ENCODE measurements at regions not wholly inside any gene's neighbourhood (a gene's known extent, or its start where the extent isn't known, plus 50 kb on each side); places are given as distances from the start of the nearest gene placed in this dataset.

DNA sequence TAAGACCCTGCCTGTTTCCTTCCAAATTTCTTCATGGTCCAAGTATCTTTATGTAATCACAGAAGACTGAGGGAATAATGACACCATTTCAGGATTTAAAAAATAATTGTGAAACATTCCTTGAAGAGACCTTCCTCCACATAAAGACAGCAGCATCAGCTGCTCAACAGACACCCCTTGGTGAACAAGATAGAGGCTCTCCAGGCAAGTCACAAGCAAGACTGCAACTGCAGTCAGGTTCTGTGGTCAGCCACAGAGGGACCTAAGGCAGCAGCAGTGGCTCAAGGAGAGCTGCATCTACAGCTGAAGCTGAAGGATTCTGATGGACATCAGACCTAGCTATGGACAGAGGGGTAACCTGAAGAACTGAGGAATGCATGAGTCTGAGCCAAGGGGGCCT lies 97.2 kb upstream of the C3orf80 start:
- ChIA-PET CTCF (no interaction called here), POLR2A (no interaction called here)

GRCh38 chr3:160129459-160130061 lies 95.7 kb upstream of the C3orf80 start:
- CTCF ChIA-PET, result no interaction called here

GRCh38 chr3:160130071-160130470 lies 95.2 kb upstream of the C3orf80 start:
- ChIA-PET POLR2A (no interaction called here), CTCF (no interaction called here)

More at GRCh38 chr3:160129459-160130061, 95.7 kb upstream of the C3orf80 start:
- POLR2A ChIA-PET, result no interaction called here

GRCh38 chr3:160130950-160131349 lies 94.3 kb upstream of the C3orf80 start:
- ChIA-PET POLR2A (no interaction called here), CTCF (interaction anchor here (0.6 kb wide), 1 partner anchor 105 kb away, joined by 3 read pairs; no protein-coding TSS in a partner anchor)

- POLR2A ChIA-PET, result no interaction called here
- CTCF ChIA-PET, result no interaction called here
Measured at GRCh38 chr3:160132226-160132625, 93.0 kb upstream of the C3orf80 start.

- POLR2A ChIA-PET, result no interaction called here
- CTCF ChIA-PET, result no interaction called here
Measured at GRCh38 chr3:160133757-160134156, 91.5 kb upstream of the C3orf80 start.

DNA sequence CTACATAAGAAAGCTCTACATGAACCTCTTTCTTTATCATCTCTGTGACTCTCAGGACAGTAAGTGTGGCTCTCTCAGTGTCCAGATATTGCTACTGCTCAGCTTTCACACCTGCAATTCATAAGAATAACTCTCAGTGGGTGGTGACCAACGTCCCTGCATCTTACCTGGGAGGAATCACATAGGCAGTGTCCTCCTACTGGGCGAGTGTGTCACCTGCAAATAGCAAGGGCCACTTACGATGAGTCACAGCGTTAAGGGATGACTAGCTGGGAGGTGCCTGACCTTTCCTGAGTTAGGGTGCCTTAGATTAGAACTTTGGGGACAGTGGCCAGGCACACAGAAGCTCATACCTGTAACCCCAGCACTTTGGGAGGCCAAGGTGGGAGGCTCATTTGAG lies 90.8 kb upstream of the C3orf80 start:
- ChIA-PET POLR2A (no interaction called here), CTCF (no interaction called here)

- POLR2A ChIA-PET, result no interaction called here
- CTCF ChIA-PET, result no interaction called here
Measured at GRCh38 chr3:160134964-160135363, 90.3 kb upstream of the C3orf80 start.

DNA sequence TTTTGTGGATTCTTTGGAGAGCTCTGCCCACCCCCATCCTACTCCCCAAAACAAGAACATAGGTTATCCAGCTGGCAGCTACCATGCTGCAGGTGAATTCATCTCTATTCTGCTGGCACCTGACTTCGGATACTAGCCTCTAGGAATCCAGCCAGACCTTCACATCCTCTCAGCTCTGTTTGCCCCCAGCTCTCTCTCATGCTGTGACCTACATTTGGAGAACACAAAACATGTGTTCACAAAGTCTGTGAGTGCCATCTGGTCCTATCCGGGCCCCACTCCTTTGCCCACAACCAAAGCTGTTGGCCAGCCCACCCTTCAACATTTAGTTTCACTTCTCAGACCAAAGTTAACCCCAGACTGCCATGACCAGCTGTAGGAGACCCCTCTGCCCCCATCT lies 89.4 kb upstream of the C3orf80 start:
- ChIA-PET CTCF (no interaction called here), POLR2A (no interaction called here)

DNA sequence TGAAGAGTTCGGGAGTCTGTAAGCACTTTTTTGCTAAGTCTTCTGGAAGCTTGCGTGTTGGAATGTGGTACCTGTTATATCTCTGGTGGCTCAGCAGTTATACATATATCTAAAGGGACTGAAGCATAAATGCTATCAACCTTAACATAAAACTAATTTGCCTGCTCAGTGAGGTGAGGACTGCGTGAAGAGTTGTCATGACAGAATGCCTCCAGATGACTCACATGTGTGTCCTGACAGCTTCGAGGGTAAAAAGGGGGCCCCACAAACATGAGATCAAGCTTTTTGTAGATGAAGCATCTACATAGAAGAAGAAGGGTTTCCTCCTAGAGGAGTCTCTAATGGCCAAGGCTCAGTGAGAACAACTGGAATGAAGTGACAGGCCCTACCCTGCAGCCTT lies 88.8 kb upstream of the C3orf80 start:
- CTCF ChIA-PET, result no interaction called here

GRCh38 chr3:160139291-160139690 lies 85.9 kb upstream of the C3orf80 start:
- POLR2A ChIA-PET, result no interaction called here
- CTCF ChIA-PET, result no interaction called here

More for the DNA sequence above, 88.8 kb upstream of the C3orf80 start:
- POLR2A ChIA-PET, result no interaction called here

DNA sequence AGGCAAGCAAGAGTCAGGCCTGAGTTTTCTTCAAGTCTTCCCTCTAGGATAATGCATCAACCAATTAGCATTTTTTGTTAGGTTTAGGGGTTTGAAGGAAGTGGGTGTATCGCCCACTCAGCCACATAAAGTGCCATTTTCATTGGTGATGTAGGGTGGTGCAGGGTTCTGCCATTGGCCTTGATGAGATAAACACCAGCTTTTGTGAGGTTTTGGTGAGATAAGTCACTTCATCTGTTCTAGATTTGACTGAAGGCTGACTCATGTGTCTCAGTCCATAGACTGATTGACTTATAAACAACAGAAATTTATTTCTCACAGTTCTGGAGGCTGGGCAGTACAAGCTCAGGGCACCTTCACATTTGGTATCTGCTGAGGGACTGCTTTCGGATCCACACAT lies 84.5 kb upstream of the C3orf80 start:
- ChIA-PET CTCF (no interaction called here), POLR2A (no interaction called here)

DNA sequence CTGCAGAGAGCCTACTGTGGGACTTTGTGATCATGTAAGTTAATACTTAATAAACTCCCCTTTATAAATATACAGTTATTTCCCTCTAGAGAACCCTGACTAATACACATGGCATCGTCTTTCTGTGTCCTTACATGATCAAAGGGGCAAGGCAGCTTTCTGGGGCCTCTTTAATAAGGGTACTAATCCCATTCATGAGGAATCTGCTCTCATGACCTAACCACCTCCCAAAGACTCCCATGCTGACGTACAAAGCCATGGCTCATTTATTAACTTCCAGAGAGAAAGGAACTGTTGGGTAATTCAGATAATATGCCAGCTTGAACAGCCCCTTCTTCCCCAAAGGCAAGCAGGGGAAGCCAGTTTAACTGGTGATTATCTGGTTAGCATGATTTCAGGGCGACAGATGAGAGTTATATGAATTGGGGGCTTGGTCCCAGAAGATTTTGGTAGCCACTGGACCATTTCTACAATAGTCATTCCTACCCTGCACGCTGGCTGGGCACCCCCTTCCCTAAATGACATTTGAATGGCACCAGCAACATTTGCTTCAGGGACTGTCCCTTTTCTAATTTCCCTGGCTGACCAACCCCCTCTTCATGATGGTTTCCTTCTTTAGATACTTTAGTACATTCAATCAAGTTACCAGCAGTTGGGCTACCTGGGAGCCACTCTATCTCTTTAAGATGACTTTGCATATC lies 83.6 kb upstream of the C3orf80 start:
- CTCF ChIA-PET, result no interaction called here

DNA sequence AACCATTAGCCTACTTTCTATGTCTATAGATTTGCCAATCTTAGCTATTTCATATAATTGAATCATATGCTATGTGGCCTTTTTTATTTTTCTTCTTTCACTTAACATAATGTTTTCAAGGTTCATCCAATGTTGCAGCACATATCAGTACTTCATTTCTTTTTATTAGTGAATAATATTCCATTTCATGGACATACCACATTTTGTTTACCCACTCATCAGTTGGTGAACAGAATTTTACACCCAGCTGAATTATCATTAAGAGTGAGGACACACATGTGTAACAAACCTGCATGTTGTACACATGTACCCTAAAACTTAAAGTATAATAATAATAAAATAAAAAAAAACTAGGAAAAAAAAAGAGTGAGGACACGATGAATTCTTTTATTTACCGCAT lies 81.7 kb upstream of the C3orf80 start:
- ChIA-PET CTCF (no interaction called here), POLR2A (no interaction called here)

More for the DNA sequence above, 83.6 kb upstream of the C3orf80 start:
- POLR2A ChIA-PET, result no interaction called here

DNA sequence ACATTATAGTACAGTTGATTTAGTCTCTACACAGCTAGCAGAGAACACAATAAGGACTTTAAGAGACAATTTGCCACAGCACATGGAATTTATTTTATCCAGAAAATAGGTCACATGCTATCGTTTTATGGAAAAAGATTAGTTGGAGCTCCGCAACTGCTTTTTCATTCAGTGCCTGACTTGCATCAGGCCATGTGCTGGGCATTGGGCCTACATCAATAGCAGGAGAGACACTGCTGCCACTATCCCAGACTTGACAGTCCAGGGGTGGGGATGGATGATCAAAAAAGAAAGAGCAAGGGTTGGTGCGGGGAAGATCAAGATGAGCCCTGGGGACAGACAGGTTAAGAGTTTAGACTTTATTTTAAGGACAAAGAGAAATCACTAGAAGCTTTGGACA lies 75.2 kb upstream of the C3orf80 start:
- ChIA-PET POLR2A (no interaction called here), CTCF (no interaction called here)

DNA sequence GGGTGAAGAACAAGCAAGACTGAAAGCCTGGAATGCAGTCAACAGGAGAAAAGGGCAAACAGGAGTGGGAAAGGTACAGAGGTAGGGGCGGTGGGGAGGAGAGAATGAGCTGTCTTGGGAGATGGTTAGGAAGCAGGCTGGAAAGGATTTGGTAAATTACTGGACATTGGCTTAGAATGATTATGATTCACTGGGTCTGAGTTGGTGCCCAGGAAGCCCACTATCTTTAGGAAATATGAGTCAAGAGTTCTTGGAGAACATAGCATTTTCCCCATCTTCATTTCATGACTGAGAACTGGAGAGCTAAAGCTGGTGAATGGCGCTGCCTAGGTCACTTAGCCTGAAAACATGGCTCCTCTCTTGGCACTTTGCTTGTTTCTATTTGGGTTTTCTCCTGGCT lies 74.7 kb upstream of the C3orf80 start:
- ChIA-PET POLR2A (no interaction called here), CTCF (no interaction called here)

DNA sequence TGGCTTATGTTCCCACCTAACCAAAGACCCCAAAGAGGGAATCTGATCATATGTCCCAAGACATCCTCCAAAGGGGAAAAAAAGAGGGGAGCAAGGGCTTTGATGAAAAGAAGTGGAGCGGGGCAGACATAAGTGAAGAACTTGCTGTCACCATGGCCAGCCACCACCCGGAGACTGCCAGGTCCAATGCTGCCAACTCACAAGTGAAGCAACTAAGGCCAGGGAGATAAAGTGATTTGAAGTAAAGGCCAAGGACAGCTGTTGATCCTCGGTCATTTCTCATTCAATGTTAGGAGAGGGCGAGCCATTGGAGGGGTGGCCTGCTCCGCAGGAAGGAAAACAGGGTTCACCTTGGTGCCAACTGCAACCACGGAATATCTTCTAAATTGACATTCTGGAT lies 72.6 kb upstream of the C3orf80 start:
- CTCF ChIA-PET, result no interaction called here

DNA sequence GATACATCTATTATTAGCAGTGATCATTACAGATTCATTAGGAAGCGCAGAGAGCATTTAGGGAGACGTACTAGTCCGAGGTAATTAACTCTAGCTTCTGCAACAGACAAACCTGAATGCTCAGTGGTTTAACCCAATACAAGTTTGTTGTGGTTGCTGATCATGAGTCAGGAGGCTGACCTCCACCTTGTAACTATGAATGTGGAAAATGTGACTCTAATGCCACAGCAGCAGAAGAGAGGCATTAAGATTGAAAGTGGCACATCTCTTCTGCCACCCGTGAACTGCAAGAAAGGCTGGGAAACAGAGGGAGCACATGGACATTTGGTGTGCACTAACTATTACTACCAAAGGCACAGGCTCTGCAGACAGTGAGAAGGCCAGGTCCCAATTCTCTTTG lies 71.2 kb upstream of the C3orf80 start:
- ChIA-PET POLR2A (no interaction called here), CTCF (interaction anchor here (1.0 kb wide), 1 partner anchor 9 kb away, joined by 3 read pairs; no protein-coding TSS in a partner anchor)

More for the DNA sequence above, 72.6 kb upstream of the C3orf80 start:
- POLR2A ChIA-PET, result no interaction called here

GRCh38 chr3:160154596-160154995 lies 70.6 kb upstream of the C3orf80 start:
- POLR2A ChIA-PET, result no interaction called here
- CTCF ChIA-PET, result no interaction called here

- ChIA-PET CTCF (no interaction called here), POLR2A (no interaction called here)
Measured at GRCh38 chr3:160157321-160157720, 67.9 kb upstream of the C3orf80 start.

DNA sequence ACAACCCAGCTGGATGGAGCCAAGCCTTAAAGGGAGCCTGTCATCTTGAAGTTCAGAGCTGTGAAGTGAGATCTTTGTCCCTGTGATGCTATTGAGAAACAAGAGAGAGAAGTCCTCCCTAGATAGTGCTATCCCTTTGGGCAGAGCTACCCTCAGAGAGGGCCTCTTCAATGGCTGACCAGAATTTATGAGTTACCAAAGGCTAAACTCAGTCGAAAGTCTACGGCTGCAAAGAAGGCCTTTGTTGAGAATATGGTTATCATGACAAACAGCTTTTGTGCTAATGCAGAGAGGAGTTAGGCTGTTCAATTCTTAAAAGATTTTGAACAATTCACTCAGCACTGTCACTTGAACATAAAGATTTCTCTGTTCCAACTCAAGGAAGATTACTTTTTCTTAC lies 65.9 kb upstream of the C3orf80 start:
- ChIA-PET POLR2A (no interaction called here), CTCF (no interaction called here)

DNA sequence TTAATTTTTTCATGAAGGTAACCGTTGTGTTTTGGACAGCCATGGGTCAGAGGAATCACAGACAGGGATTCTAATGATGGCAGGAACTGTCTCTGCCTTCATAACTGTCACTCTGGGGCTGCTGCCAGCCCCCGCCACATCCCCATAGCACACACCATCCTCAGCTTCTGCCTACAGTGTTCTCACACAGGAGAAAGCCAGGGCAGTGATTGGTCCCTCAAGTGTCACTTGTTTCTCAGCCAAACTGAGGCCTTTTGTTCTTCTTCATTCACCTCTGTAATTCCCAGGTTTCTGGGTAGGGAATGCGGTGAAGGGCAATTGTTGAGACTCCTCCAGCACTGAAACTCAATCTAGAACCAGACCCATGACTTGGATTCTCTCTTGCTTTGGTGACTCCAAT lies 65.4 kb upstream of the C3orf80 start:
- CTCF ChIA-PET, result no interaction called here
- POLR2A ChIA-PET, result no interaction called here
